Neural progenitor cell (in vitro differentiated cells): ENCODE measurements at regions not wholly inside any gene's neighbourhood (a gene's known extent, or its start where the extent isn't known, plus 50 kb on each side); places are given as distances from the start of the nearest gene placed in this dataset.

ENCODE experiments used
- EZH2 ChIP-seq: fragments of 200-600 bp; sonication (generic); IDR thresholded peaks from 2 replicates; pipeline ENCODE4 v1.6.1; 2017; ENCODE audit warnings: antibody characterized with exemption, mild to moderate bottlenecking, moderate library complexity
- TF ChIP-seq, protein P1 (sequence below): fragments of 200-600 bp; sonication (generic); IDR thresholded peaks from 2 replicates; pipeline ENCODE4 v1.5.1; 2017; ENCODE audit warnings: antibody characterized with exemption, mild to moderate bottlenecking

DNA sequence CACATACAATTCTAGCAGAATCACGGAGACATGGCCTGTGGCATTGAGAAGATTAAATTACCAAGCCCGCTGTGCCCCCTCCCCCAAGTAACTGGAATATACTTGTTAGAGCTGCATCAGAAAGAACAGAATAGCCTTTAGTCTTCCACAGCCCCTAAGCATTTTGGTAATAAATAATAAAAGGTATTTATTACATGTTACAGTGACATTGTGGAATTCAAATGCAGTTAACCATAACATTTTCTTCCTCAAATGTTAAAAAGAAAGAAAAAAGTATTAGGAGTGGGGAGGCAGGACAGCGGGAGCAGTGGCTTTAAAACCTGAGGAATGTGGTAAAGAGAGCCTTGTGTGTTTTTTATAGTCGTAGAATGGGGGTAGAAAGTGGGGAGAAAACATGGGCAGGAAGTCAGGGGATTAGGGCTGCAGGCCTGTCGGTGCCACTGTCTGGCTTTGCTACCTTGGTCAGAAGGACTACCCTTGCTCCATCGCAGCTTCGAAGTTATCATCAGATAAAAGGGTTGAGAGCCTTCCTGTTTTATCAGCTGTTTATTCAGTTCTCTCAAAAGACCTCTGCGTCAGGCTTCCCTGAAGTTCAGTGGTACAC lies 255.9 kb downstream of the MSRB3 start:
- TF ChIP-seq, protein P1, sequence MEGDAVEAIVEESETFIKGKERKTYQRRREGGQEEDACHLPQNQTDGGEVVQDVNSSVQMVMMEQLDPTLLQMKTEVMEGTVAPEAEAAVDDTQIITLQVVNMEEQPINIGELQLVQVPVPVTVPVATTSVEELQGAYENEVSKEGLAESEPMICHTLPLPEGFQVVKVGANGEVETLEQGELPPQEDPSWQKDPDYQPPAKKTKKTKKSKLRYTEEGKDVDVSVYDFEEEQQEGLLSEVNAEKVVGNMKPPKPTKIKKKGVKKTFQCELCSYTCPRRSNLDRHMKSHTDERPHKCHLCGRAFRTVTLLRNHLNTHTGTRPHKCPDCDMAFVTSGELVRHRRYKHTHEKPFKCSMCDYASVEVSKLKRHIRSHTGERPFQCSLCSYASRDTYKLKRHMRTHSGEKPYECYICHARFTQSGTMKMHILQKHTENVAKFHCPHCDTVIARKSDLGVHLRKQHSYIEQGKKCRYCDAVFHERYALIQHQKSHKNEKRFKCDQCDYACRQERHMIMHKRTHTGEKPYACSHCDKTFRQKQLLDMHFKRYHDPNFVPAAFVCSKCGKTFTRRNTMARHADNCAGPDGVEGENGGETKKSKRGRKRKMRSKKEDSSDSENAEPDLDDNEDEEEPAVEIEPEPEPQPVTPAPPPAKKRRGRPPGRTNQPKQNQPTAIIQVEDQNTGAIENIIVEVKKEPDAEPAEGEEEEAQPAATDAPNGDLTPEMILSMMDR, result no peak
- TF ChIP-seq EZH2, result no peak
